Vagina (tissue), 2 donors: ENCODE measurements at regions not wholly inside any gene's neighbourhood (a gene's known extent, or its start where the extent isn't known, plus 50 kb on each side); places are given as distances from the start of the nearest gene placed in this dataset.

Experiments used
- DNase-seq, 2 donors: peaks; one replicate each; pipeline ENCODE4 v3.0.0-alpha.2; 2017; ENCODE audit errors: extremely low spot score in 2 of 2
- H3K27ac ChIP-seq: fragments of 200-600 bp; sonication (generic); one replicate; pipeline ENCODE4 v1.5.1; 2019
- H3K27me3 ChIP-seq: fragments of 200-600 bp; sonication (generic); one replicate; pipeline ENCODE4 v1.5.1; 2019
- H3K36me3 ChIP-seq, 2 donors: fragments of 200-600 bp; sonication (generic); one replicate each; pipeline ENCODE4 v1.5.1; 2017 to 2019
- H3K4me1 ChIP-seq: fragments of 200-600 bp; sonication (generic); one replicate; pipeline ENCODE4 v1.5.1; 2019
- H3K4me3 ChIP-seq, 2 donors: fragments of 200-600 bp; sonication (generic); 1 replicate in 1 of 2; 2 replicates in 1 of 2; pipeline ENCODE4 v1.5.1; 2016 to 2019
- H3K9me3 ChIP-seq: fragments of 200-600 bp; sonication (generic); one replicate; pipeline ENCODE4 v1.5.1; 2019
- POLR2A ChIP-seq, 2 donors: fragments of 450-650 bp; IDR thresholded peaks; one replicate each; pipeline ENCODE4 v1.6.1; 2017; ENCODE audit warnings: antibody characterized with exemption in 2 of 2, mild to moderate bottlenecking in 2 of 2, moderate library complexity in 2 of 2
- POLR2AphosphoS5 ChIP-seq, 2 donors: sonication (generic); formaldehyde crosslinking; IDR thresholded peaks; one replicate each; pipeline ENCODE4 v1.9.0; 2017; ENCODE audit warnings: antibody characterized with exemption in 2 of 2, mild to moderate bottlenecking in 2 of 2, low read depth in 1 of 2; ENCODE audit not compliant: insufficient read depth in 1 of 2
- intact Hi-C: fragments of 100-400 bp; cut with DNase I; formaldehyde crosslinking; loops from one replicate; pipeline ENCODE4 v1.15.1; 2023
- TF ChIP-seq, protein P1 (sequence below), 3 experiments: fragments of 450-650 bp in 2 of 3; fragments of 200-600 bp in 1 of 3; sonication (generic) in 1 of 3; IDR thresholded peaks; one replicate each; pipeline ENCODE4 v1.5.1; 2017 to 2019; ENCODE audit warnings: antibody characterized with exemption in 3 of 3, mild to moderate bottlenecking in 2 of 3, moderate library complexity in 2 of 3

DNA sequence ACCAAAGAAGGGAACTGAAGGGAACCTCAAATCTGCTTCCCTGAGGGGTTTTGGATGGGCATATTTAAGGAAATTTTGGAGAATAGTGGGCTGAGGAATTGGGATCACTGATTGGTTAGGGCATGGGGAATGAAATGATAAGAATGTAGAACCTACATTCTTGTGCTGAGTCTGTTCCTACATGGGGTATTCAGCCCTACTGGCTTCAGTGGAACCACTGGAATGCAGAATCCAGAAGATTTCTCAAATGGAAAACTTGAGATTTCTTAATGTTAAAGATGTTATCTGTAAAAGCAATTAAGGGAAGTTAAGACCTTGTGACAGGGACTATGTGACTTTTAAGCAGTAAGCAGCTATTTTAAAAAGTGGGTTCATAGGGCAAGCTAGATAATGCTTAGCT is 1062.4 kb downstream of the AGBL1 start:
- Histone ChIP-seq H3K36me3 (no peaks in the 10 kb centered on the region), H3K4me3 (no peak overlapping the region), H3K27me3 (no peaks in the 10 kb centered on the region), H3K9me3 (peaks cover 7% of the 10 kb centered on the region), H3K4me1 (no peaks in the 10 kb centered on the region), H3K27ac (no peak overlapping the region)
- intact Hi-C loops: no loop called here
- TF ChIP-seq, protein P1, sequence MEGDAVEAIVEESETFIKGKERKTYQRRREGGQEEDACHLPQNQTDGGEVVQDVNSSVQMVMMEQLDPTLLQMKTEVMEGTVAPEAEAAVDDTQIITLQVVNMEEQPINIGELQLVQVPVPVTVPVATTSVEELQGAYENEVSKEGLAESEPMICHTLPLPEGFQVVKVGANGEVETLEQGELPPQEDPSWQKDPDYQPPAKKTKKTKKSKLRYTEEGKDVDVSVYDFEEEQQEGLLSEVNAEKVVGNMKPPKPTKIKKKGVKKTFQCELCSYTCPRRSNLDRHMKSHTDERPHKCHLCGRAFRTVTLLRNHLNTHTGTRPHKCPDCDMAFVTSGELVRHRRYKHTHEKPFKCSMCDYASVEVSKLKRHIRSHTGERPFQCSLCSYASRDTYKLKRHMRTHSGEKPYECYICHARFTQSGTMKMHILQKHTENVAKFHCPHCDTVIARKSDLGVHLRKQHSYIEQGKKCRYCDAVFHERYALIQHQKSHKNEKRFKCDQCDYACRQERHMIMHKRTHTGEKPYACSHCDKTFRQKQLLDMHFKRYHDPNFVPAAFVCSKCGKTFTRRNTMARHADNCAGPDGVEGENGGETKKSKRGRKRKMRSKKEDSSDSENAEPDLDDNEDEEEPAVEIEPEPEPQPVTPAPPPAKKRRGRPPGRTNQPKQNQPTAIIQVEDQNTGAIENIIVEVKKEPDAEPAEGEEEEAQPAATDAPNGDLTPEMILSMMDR (IDR thresholded peaks at IDR 0.05): no peak
- TF ChIP-seq POLR2A (IDR thresholded peaks at IDR 0.05): no peak
- no peak for TF ChIP-seq POLR2AphosphoS5 (IDR thresholded peaks at IDR 0.05; ENCODE audit: insufficient read depth in 1 of 2, low read depth in 1 of 2)
- DNase-seq: no peak

DNA sequence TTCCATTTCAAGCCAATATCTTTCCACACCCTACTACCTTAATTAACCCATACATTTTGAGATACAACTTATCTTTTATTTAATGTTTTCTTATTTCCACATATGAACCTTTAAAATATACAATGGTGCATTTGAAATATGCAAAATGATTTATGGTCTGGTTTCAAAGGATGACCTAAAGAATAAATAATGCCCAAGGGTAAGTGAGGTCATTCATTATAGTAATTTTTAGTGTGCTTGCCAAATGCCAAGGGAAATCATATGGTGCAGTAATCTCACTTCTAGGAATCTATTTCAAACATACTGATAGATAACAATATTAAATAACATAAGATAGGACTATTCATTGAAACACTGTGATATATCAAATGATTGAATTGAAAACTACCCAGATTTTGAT is 1055.4 kb downstream of the AGBL1 start:
- H3K27ac ChIP-seq: no peak overlapping the region
- TF ChIP-seq POLR2AphosphoS5 (IDR thresholded peaks at IDR 0.05; ENCODE audit: insufficient read depth in 1 of 2, low read depth in 1 of 2) (no peak), POLR2A (IDR thresholded peaks at IDR 0.05) (no peak)
- TF ChIP-seq, protein P1 (IDR thresholded peaks at IDR 0.05): no peak
- no peaks in the 10 kb centered on the region for H3K36me3 ChIP-seq
- no peaks in the 10 kb centered on the region for H3K4me1 ChIP-seq
- H3K9me3 ChIP-seq: no peaks in the 10 kb centered on the region
- intact Hi-C loops: no loop called here
- no peak for DNase-seq
- H3K4me3 ChIP-seq: no peak overlapping the region
- no peaks in the 10 kb centered on the region for H3K27me3 ChIP-seq

DNA sequence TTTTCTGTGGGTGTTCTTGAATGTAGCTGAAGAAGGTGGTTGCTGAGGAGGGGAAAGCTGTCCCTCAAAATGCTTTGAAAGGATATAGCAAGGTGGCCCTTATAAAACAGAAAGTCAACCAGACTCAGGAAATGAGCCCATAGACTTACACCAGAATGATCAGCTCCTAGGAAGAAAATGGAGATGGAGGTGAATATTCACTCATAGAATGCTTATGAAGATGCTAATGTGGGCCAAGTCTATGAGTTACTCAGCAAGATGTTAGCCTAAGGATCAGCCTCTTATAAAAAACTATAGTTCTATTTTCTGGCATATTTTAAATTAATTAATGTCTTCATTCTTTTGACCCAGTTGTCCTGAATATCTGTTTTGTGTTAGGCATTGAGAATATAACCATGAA is 1054.0 kb downstream of the AGBL1 start:
- no peaks in the 10 kb centered on the region for H3K9me3 ChIP-seq
- intact Hi-C loops: no loop called here
- H3K27me3 ChIP-seq: no peaks in the 10 kb centered on the region
- no peak for DNase-seq
- H3K4me3 ChIP-seq: no peak overlapping the region
- no peaks in the 10 kb centered on the region for H3K4me1 ChIP-seq
- no peak overlapping the region for H3K27ac ChIP-seq
- no peaks in the 10 kb centered on the region for H3K36me3 ChIP-seq
- TF ChIP-seq POLR2A (IDR thresholded peaks at IDR 0.05) (no peak), POLR2AphosphoS5 (IDR thresholded peaks at IDR 0.05; ENCODE audit: insufficient read depth in 1 of 2, low read depth in 1 of 2) (no peak)
- TF ChIP-seq, protein P1 (IDR thresholded peaks at IDR 0.05): no peak

DNA sequence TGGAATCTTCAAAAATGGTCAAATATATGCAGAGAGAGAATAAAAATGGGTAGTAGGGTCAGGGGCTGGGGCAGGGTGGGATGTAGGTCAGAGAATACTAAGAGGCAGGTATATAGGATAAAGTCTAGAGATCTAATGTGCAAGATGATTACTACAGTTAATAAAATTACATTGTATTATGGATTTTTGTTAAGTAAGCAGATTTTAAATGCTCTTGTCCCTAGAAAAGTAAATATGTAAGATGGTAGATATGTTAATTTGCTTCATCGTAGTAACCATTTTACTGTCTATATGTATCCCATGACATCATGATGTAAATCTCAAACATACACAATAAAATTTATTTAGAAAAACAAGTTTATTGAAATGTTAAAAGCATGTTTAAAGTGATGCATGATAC is 1051.4 kb downstream of the AGBL1 start:
- intact Hi-C loops: no loop called here
- DNase-seq: no peak
- Histone ChIP-seq H3K4me3 (no peak overlapping the region), H3K27me3 (no peaks in the 10 kb centered on the region), H3K9me3 (no peaks in the 10 kb centered on the region), H3K4me1 (no peaks in the 10 kb centered on the region), H3K27ac (no peak overlapping the region), H3K36me3 (no peaks in the 10 kb centered on the region)
- no peak for TF ChIP-seq POLR2AphosphoS5 (IDR thresholded peaks at IDR 0.05; ENCODE audit: insufficient read depth in 1 of 2, low read depth in 1 of 2)
- TF ChIP-seq, protein P1 (IDR thresholded peaks at IDR 0.05): no peak
- no peak for TF ChIP-seq POLR2A (IDR thresholded peaks at IDR 0.05)

DNA sequence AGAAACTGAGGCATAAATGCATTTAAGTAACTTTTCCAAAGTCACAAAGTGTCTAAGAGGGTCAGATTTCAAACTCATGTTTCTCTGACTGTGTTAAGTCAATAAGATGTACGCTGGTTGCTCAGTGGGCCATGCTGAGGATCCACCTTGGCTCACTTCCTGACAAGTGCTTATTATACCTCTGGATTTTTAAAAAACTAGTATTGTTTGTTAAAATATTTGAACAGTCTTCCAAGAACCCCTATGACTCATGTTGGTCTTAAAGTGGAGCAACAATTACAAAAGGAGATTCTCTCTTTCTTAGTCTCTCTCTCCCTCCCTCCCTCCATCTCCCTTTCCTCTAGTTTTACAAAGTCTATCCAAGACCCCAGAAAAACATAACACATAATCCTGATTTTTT is 1050.2 kb downstream of the AGBL1 start:
- no peaks in the 10 kb centered on the region for H3K9me3 ChIP-seq
- H3K4me3 ChIP-seq: no peak overlapping the region
- no peaks in the 10 kb centered on the region for H3K36me3 ChIP-seq
- TF ChIP-seq, protein P1 (IDR thresholded peaks at IDR 0.05): no peak
- no peak for TF ChIP-seq POLR2A (IDR thresholded peaks at IDR 0.05)
- TF ChIP-seq POLR2AphosphoS5 (IDR thresholded peaks at IDR 0.05; ENCODE audit: insufficient read depth in 1 of 2, low read depth in 1 of 2): no peak
- no peaks in the 10 kb centered on the region for H3K27me3 ChIP-seq
- intact Hi-C loops: no loop called here
- DNase-seq: no peak
- H3K27ac ChIP-seq: no peak overlapping the region
- H3K4me1 ChIP-seq: no peaks in the 10 kb centered on the region
